MCF 10A (cell line): ENCODE measurements at regions not wholly inside any gene's neighbourhood (a gene's known extent, or its start where the extent isn't known, plus 50 kb on each side); places are given as distances from the start of the nearest gene placed in this dataset.

ENCODE experiments used
- BruUV-seq: library from RNA; stranded (reverse); fragments of 400-500 nt; replicated peaks from 2 replicates; lab custom pipeline; 2021; lab: Mats Ljungman, UMichigan
- CTCF ChIA-PET: fragments of 300-600 bp; sonication (Branson Sonifier 250); formaldehyde crosslinking; extraction: SDS; loops from one replicate; lab custom pipeline; 2021; ENCODE audit warnings: antibody characterized with exemption, inconsistent platforms; lab: Yijun Ruan, JAX
- POLR2A ChIA-PET: fragments of 300-600, 350-650 bp; sonication (Branson Sonifier 250); formaldehyde crosslinking; extraction: SDS; loops from one replicate; lab custom pipeline; 2020; ENCODE audit warnings: antibody characterized with exemption, inconsistent platforms; lab: Yijun Ruan, JAX
- DNase-seq: peaks from one replicate; pipeline ENCODE4 v3.0.0-alpha.2; 2018; ENCODE audit not compliant: unreplicated experiment
- H3K27ac Mint-ChIP-seq: one replicate; pipeline ENCODE4 v1.8.0; 2022; ENCODE audit warnings: mild to moderate bottlenecking, low read depth, mixed read lengths; ENCODE audit not compliant: unreplicated experiment
- H3K27me3 Mint-ChIP-seq: one replicate; pipeline ENCODE4 v1.8.0; 2022; ENCODE audit warnings: mixed read lengths; ENCODE audit not compliant: insufficient read depth, unreplicated experiment
- H3K36me3 Mint-ChIP-seq: one replicate; pipeline ENCODE4 v1.8.0; 2022; ENCODE audit warnings: mild to moderate bottlenecking, moderate library complexity, mixed read lengths; ENCODE audit not compliant: insufficient read depth, unreplicated experiment
- H3K4me1 Mint-ChIP-seq: one replicate; pipeline ENCODE4 v1.8.0; 2022; ENCODE audit warnings: mixed read lengths; ENCODE audit not compliant: insufficient read depth, unreplicated experiment
- H3K4me3 Mint-ChIP-seq: one replicate; pipeline ENCODE4 v1.8.0; 2022; ENCODE audit warnings: mild to moderate bottlenecking, moderate library complexity, mixed read lengths; ENCODE audit not compliant: unreplicated experiment
- H3K9me3 Mint-ChIP-seq: one replicate; pipeline ENCODE4 v1.8.0; 2022; ENCODE audit warnings: mixed read lengths; ENCODE audit not compliant: unreplicated experiment
- intact Hi-C: fragments of 100-400 bp; cut with micrococcal nuclease; formaldehyde crosslinking; loops from 2 replicates; pipeline ENCODE4 v1.14.1; 2022
- TF ChIP-seq, protein P1 (sequence below): fragments of 200-600 bp; IDR thresholded peaks from one replicate; pipeline ENCODE4 v1.8.0; 2022; ENCODE audit warnings: antibody characterized with exemption, mild to moderate bottlenecking; ENCODE audit not compliant: unreplicated experiment

GRCh38 chr6:90893400-90893799 is 306.5 kb upstream of the MAP3K7 start:
- Mint-ChIP-seq H3K4me1 (no peaks in the 10 kb centered on the region), H3K36me3 (no peaks in the 10 kb centered on the region), H3K27ac (no peak overlapping the region), H3K9me3 (no peaks in the 10 kb centered on the region), H3K27me3 (no peaks in the 10 kb centered on the region), H3K4me3 (no peak overlapping the region)
- DNase-seq, result no peak
- CTCF ChIA-PET, result interaction anchor here (0.6 kb wide), 1 partner anchor 168 kb away, joined by 3 read pairs; no protein-coding TSS in a partner anchor
- no TSS peak for BruUV-seq
- TF ChIP-seq, protein P1, sequence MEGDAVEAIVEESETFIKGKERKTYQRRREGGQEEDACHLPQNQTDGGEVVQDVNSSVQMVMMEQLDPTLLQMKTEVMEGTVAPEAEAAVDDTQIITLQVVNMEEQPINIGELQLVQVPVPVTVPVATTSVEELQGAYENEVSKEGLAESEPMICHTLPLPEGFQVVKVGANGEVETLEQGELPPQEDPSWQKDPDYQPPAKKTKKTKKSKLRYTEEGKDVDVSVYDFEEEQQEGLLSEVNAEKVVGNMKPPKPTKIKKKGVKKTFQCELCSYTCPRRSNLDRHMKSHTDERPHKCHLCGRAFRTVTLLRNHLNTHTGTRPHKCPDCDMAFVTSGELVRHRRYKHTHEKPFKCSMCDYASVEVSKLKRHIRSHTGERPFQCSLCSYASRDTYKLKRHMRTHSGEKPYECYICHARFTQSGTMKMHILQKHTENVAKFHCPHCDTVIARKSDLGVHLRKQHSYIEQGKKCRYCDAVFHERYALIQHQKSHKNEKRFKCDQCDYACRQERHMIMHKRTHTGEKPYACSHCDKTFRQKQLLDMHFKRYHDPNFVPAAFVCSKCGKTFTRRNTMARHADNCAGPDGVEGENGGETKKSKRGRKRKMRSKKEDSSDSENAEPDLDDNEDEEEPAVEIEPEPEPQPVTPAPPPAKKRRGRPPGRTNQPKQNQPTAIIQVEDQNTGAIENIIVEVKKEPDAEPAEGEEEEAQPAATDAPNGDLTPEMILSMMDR, result no peak
- POLR2A ChIA-PET, result no interaction called here
- intact Hi-C loops, result no loop called here

GRCh38 chr6:90892271-90892670 is 305.4 kb upstream of the MAP3K7 start:
- no peak overlapping the region for H3K27ac Mint-ChIP-seq
- intact Hi-C loops, result no loop called here

DNA sequence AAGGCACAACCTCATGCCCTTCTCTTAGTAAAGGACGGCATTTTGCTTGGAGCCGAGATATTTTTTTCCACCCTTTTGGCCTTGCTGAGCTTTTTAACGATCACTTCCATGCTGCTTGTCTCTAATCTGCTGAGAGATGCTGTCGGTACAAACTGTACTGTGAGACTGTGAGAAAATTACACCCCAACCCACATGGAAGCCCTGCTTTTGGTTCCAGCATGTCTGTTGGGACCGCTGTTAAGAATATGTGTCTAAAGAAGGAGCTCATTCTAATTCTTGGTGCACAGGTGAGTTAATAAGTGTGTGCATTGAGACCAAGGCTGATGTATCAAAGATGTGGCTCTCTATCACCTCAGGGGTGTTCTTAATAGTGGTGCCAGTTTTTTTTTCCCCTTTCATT is 304.5 kb upstream of the MAP3K7 start:
- TF ChIP-seq, protein P1, result no peak
- Mint-ChIP-seq H3K4me3 (no peak overlapping the region), H3K27ac (no peak overlapping the region), H3K27me3 (no peaks in the 10 kb centered on the region), H3K4me1 (no peaks in the 10 kb centered on the region), H3K36me3 (no peaks in the 10 kb centered on the region), H3K9me3 (no peaks in the 10 kb centered on the region)
- CTCF ChIA-PET, result interaction anchor here (0.8 to 1.2 kb wide), 3 partner anchors 42 to 281 kb away, joined by 3 to 4 read pairs (median 3); no protein-coding TSS in a partner anchor
- no TSS peak for BruUV-seq
- DNase-seq, result no peak
- intact Hi-C loops, result no loop called here
- POLR2A ChIA-PET, result interaction anchor here (0.6 kb wide), 1 partner anchor 46 kb away, joined by 3 read pairs; no protein-coding TSS in a partner anchor

More at GRCh38 chr6:90892271-90892670, 305.4 kb upstream of the MAP3K7 start:
- BruUV-seq, result no TSS peak
- Mint-ChIP-seq H3K27me3 (no peaks in the 10 kb centered on the region), H3K4me1 (no peaks in the 10 kb centered on the region), H3K9me3 (no peaks in the 10 kb centered on the region), H3K36me3 (no peaks in the 10 kb centered on the region), H3K4me3 (no peak overlapping the region)
- CTCF ChIA-PET, result interaction anchor here (0.8 to 1.2 kb wide), 3 partner anchors 43 to 282 kb away, joined by 3 to 4 read pairs (median 4); no protein-coding TSS in a partner anchor
- DNase-seq, result no peak
- POLR2A ChIA-PET, result no interaction called here
- TF ChIP-seq, protein P1, result no peak

GRCh38 chr6:90890683-90891330 is 303.9 kb upstream of the MAP3K7 start:
- ChIA-PET POLR2A (interaction anchor here (0.6 kb wide), 1 partner anchor 46 kb away, joined by 3 read pairs; no protein-coding TSS in a partner anchor), CTCF (interaction anchor here (1.2 kb wide), 1 partner anchor 50 kb away, joined by 3 read pairs; no protein-coding TSS in a partner anchor)
- Mint-ChIP-seq H3K9me3 (no peaks in the 10 kb centered on the region), H3K36me3 (no peaks in the 10 kb centered on the region), H3K4me3 (no peak overlapping the region), H3K27ac (no peak overlapping the region), H3K27me3 (no peaks in the 10 kb centered on the region), H3K4me1 (peaks cover 3% of the 10 kb centered on the region)
- no TSS peak for BruUV-seq
- TF ChIP-seq, protein P1, result no peak
- intact Hi-C loops, result no loop called here
- no peak for DNase-seq
